Neuronal stem cell (in vitro differentiated cells): ENCODE measurements at regions not wholly inside any gene's neighbourhood (a gene's known extent, or its start where the extent isn't known, plus 50 kb on each side); places are given as distances from the start of the nearest gene placed in this dataset.

Experiments used
- DNase-seq: peaks from one replicate; pipeline ENCODE4 v3.0.0-alpha.2; 2013; ENCODE audit warnings: low spot score
- H2AFZ ChIP-seq: one replicate; pipeline ENCODE4 v1.6.1; 2013; ENCODE audit warnings: mild to moderate bottlenecking, low read length, inconsistent platforms
- H2AK5ac ChIP-seq: 2 replicates; pipeline ENCODE4 v1.6.1; 2013; ENCODE audit warnings: low read depth, mild to moderate bottlenecking, inconsistent platforms, low read length, moderate library complexity, mixed read lengths
- H2BK120ac ChIP-seq: 2 replicates; pipeline ENCODE4 v1.6.1; 2013; ENCODE audit warnings: low read depth, mild to moderate bottlenecking, inconsistent platforms, low read length, moderate library complexity, mixed read lengths
- H2BK12ac ChIP-seq: one replicate; pipeline ENCODE4 v1.6.1; 2013; ENCODE audit warnings: low read length, inconsistent platforms
- H2BK15ac ChIP-seq: 2 replicates; pipeline ENCODE4 v1.6.1; 2013; ENCODE audit warnings: mild to moderate bottlenecking, low read length, inconsistent platforms, mixed read lengths
- H2BK5ac ChIP-seq: one replicate; pipeline ENCODE4 v1.6.1; 2013; ENCODE audit warnings: inconsistent platforms, mild to moderate bottlenecking, low read length, moderate library complexity
- H3K14ac ChIP-seq: one replicate; pipeline ENCODE4 v1.6.1; 2013; ENCODE audit warnings: low read length, inconsistent platforms
- H3K18ac ChIP-seq: 2 replicates; pipeline ENCODE4 v1.6.1; 2013; ENCODE audit warnings: low read length, inconsistent platforms
- H3K23ac ChIP-seq: 2 replicates; pipeline ENCODE4 v1.6.1; 2013; ENCODE audit warnings: low read depth, mild to moderate bottlenecking, mixed read lengths, low read length, inconsistent platforms; ENCODE audit not compliant: poor library complexity
- H3K27ac ChIP-seq: replicated peaks from 3 replicates; pipeline ENCODE4 v1.5.1; 2013; ENCODE audit warnings: low read length, inconsistent platforms
- H3K27me3 ChIP-seq, 3 experiments: 2 replicates each; pipeline ENCODE4 v1.6.1; 2013; ENCODE audit warnings: low read length in 3 of 3, mild to moderate bottlenecking in 2 of 3, inconsistent platforms in 1 of 3, low read depth in 1 of 3, mixed read lengths in 1 of 3, moderate library complexity in 1 of 3; ENCODE audit not compliant: control insufficient read depth in 3 of 3, insufficient read depth in 3 of 3
- H3K36me3 ChIP-seq, 2 donors: replicated peaks in 1 of 2; 2 replicates each; pipeline ENCODE4 v1.6.1; 2013; ENCODE audit warnings: low read length in 2 of 2; ENCODE audit not compliant: control insufficient read depth in 2 of 2, insufficient read depth in 2 of 2
- H3K4ac ChIP-seq: 2 replicates; pipeline ENCODE4 v1.6.1; 2013; ENCODE audit warnings: inconsistent platforms, mild to moderate bottlenecking, low read length, moderate library complexity
- H3K4me1 ChIP-seq, 2 donors: 1 replicate in 1 of 2; 2 replicates in 1 of 2; pipeline ENCODE4 v1.6.1; 2013; ENCODE audit warnings: low read length in 2 of 2, low read depth in 1 of 2; ENCODE audit not compliant: control insufficient read depth in 2 of 2, insufficient read depth in 1 of 2
- H3K4me2 ChIP-seq: one replicate; pipeline ENCODE4 v1.6.1; 2013; ENCODE audit warnings: mild to moderate bottlenecking, low read length, inconsistent platforms; ENCODE audit not compliant: insufficient read depth, poor library complexity, severe bottlenecking
- H3K4me3 ChIP-seq, 2 donors: 2 replicates each; pipeline ENCODE4 v1.5.1; 2013; ENCODE audit warnings: low read length in 2 of 2, mild to moderate bottlenecking in 2 of 2, inconsistent platforms in 1 of 2, moderate library complexity in 1 of 2
- H3K79me1 ChIP-seq: one replicate; pipeline ENCODE4 v1.6.1; 2013; ENCODE audit warnings: low read depth, mild to moderate bottlenecking, inconsistent platforms, low read length, moderate library complexity
- H3K9ac ChIP-seq: one replicate; pipeline ENCODE4 v1.6.1; 2013; ENCODE audit warnings: mild to moderate bottlenecking, low read depth, low read length, inconsistent platforms; ENCODE audit not compliant: poor library complexity
- H3K9me3 ChIP-seq, 2 donors: replicated peaks in 1 of 2; 2 replicates each; pipeline versions ENCODE3 to v1.6.1; 2013; ENCODE audit warnings: low read length in 2 of 2, mild to moderate bottlenecking in 2 of 2, inconsistent platforms in 1 of 2, low read depth in 1 of 2, mixed read lengths in 1 of 2, moderate library complexity in 1 of 2; ENCODE audit not compliant: control insufficient read depth in 2 of 2, insufficient read depth in 1 of 2
- H4K8ac ChIP-seq: one replicate; pipeline ENCODE4 v1.6.1; 2013; ENCODE audit warnings: low read depth, mild to moderate bottlenecking, inconsistent platforms, low read length, moderate library complexity
- H4K91ac ChIP-seq: one replicate; pipeline ENCODE4 v1.6.1; 2013; ENCODE audit warnings: low read length, low read depth, mild to moderate bottlenecking, inconsistent platforms; ENCODE audit not compliant: poor library complexity
- WGBS, 2 donors: extraction: QIAGEN DNeasy Blood & Tissue Kit; methylation state at CpG; one replicate each; pipeline ENCODE4 v1.1.7; 2013; ENCODE audit warnings: missing lambda C conversion rate in 2 of 2, mixed read lengths in 1 of 2; ENCODE audit not compliant: insufficient read length in 2 of 2, insufficient replicate concordance in 1 of 2; ENCODE audit errors: extremely low coverage in 2 of 2; 5-methylcytosine and 5-hydroxymethylcytosine counted together

DNA sequence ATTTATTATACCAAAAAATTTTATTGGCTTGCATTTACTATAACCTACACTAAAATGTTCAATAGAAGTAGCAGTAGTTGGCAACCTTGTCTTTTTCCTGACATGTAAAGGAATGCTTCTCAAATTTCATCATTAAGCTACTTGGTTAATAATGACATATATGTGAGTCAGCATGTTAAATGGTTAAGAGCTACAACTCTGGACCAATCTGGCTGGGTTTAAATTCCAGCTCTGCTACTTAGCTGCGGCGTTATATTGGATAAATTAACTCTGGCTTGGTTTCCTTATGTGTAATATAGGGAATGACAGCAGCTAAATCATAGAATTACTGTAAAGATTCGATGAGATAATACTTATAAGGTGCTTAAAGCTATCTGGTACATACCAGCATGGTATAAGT, 53.7 kb upstream of the OTOGL start:
- Histone ChIP-seq H2BK5ac (no peak overlapping the region), H3K14ac (no peak overlapping the region), H3K4me2 (no peak overlapping the region), H4K8ac (no peak overlapping the region), H3K9ac (no peak overlapping the region), H3K36me3 (no peaks in the 10 kb centered on the region), H2BK120ac (no peak overlapping the region), H3K27me3 (no peaks in the 10 kb centered on the region), H3K23ac (no peak overlapping the region), H4K91ac (no peak overlapping the region), H3K4ac (no peak overlapping the region), H3K18ac (no peak overlapping the region), H2AFZ (no peak overlapping the region), H2BK12ac (no peak overlapping the region), H3K27ac (no peak overlapping the region), H3K4me1 (no peaks in the 10 kb centered on the region), H2BK15ac (no peak overlapping the region), H3K9me3 (no peaks in the 10 kb centered on the region), H3K4me3 (no peak overlapping the region), H2AK5ac (no peak overlapping the region), H3K79me1 (no peaks in the 10 kb centered on the region)
- WGBS, 2 donors, result no CpG with 5 or more reads among the region's 3 CpGs
- DNase-seq, result no peak

GRCh38 chr12:80044694-80045046, 54.7 kb upstream of the OTOGL start:
- Histone ChIP-seq H3K18ac (no peak overlapping the region), H3K4me3 (no peak overlapping the region), H3K27me3 (no peaks in the 10 kb centered on the region), H3K27ac (no peak overlapping the region), H2BK5ac (no peak overlapping the region), H2BK12ac (no peak overlapping the region), H3K79me1 (no peaks in the 10 kb centered on the region), H3K36me3 (no peaks in the 10 kb centered on the region), H3K4me1 (no peaks in the 10 kb centered on the region), H3K4me2 (no peak overlapping the region), H3K14ac (no peak overlapping the region), H2BK15ac (no peak overlapping the region), H3K9ac (no peak overlapping the region), H3K4ac (no peak overlapping the region), H4K8ac (no peak overlapping the region), H4K91ac (no peak overlapping the region), H2AFZ (no peak overlapping the region), H2AK5ac (no peak overlapping the region), H2BK120ac (no peak overlapping the region), H3K9me3 (no peaks in the 10 kb centered on the region), H3K23ac (no peak overlapping the region)
- WGBS, 2 donors, result no CpG with 5 or more reads among the region's 1 CpG
- DNase-seq, result no peak

- no peak overlapping the region for H2BK12ac ChIP-seq
- H3K23ac ChIP-seq, result no peak overlapping the region
- H3K4me2 ChIP-seq, result no peak overlapping the region
- no peak overlapping the region for H3K4ac ChIP-seq
- DNase-seq, result no peak
- H2BK15ac ChIP-seq, result no peak overlapping the region
- H2BK120ac ChIP-seq, result no peak overlapping the region
- no peaks in the 10 kb centered on the region for H3K27me3 ChIP-seq
- H2AFZ ChIP-seq, result no peak overlapping the region
- no peak overlapping the region for H3K27ac ChIP-seq
- WGBS, 2 donors, result no CpG with 5 or more reads among the region's 4 CpGs
- H3K36me3 ChIP-seq, result no peaks in the 10 kb centered on the region
- no peaks in the 10 kb centered on the region for H3K4me1 ChIP-seq
- no peak overlapping the region for H4K8ac ChIP-seq
- no peak overlapping the region for H2BK5ac ChIP-seq
- no peak overlapping the region for H3K4me3 ChIP-seq
- H3K14ac ChIP-seq, result no peak overlapping the region
- no peak overlapping the region for H4K91ac ChIP-seq
- H3K79me1 ChIP-seq, result no peaks in the 10 kb centered on the region
- H2AK5ac ChIP-seq, result no peak overlapping the region
- no peak overlapping the region for H3K18ac ChIP-seq
- no peak overlapping the region for H3K9ac ChIP-seq
- H3K9me3 ChIP-seq, result no peaks in the 10 kb centered on the region
Observed at GRCh38 chr12:80041692-80042091, 57.6 kb upstream of the OTOGL start.

GRCh38 chr12:80041071-80041470, 58.3 kb upstream of the OTOGL start:
- Histone ChIP-seq H3K79me1 (no peaks in the 10 kb centered on the region), H3K27ac (no peak overlapping the region), H3K4me2 (no peak overlapping the region), H2BK12ac (no peak overlapping the region), H2AK5ac (no peak overlapping the region), H4K8ac (no peak overlapping the region), H2AFZ (no peak overlapping the region), H3K36me3 (no peaks in the 10 kb centered on the region), H3K4me1 (no peaks in the 10 kb centered on the region), H3K4ac (no peak overlapping the region), H3K23ac (no peak overlapping the region), H3K4me3 (no peak overlapping the region), H3K27me3 (no peaks in the 10 kb centered on the region), H2BK120ac (no peak overlapping the region), H2BK5ac (no peak overlapping the region), H3K14ac (no peak overlapping the region), H3K9ac (no peak overlapping the region), H3K9me3 (no peaks in the 10 kb centered on the region), H3K18ac (no peak overlapping the region), H2BK15ac (no peak overlapping the region), H4K91ac (no peak overlapping the region)
- DNase-seq, result no peak
- no CpG with 5 or more reads among the region's 2 CpGs for WGBS, 2 donors
